ENCODE measurements at regions not wholly inside any gene's neighbourhood (a gene's known extent, or its start where the extent isn't known, plus 50 kb on each side); places are given as distances from the start of the nearest gene placed in this dataset.

- TF ChIP-seq, protein P1, sequence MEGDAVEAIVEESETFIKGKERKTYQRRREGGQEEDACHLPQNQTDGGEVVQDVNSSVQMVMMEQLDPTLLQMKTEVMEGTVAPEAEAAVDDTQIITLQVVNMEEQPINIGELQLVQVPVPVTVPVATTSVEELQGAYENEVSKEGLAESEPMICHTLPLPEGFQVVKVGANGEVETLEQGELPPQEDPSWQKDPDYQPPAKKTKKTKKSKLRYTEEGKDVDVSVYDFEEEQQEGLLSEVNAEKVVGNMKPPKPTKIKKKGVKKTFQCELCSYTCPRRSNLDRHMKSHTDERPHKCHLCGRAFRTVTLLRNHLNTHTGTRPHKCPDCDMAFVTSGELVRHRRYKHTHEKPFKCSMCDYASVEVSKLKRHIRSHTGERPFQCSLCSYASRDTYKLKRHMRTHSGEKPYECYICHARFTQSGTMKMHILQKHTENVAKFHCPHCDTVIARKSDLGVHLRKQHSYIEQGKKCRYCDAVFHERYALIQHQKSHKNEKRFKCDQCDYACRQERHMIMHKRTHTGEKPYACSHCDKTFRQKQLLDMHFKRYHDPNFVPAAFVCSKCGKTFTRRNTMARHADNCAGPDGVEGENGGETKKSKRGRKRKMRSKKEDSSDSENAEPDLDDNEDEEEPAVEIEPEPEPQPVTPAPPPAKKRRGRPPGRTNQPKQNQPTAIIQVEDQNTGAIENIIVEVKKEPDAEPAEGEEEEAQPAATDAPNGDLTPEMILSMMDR (IDR thresholded peaks at IDR 0.05; ENCODE audit: low read depth, low read length) = no peak
- TF ChIP-seq EZH2phosphoT487 (IDR thresholded peaks at IDR 0.05; ENCODE audit: low read depth) = no peak
These were observed 474.8 kb downstream of the TMA16 start for GRCh38 chr4:163969291-163969690.

All from OCI-LY3 (cell line).